ENCODE measurements at regions not wholly inside any gene's neighbourhood (a gene's known extent, or its start where the extent isn't known, plus 50 kb on each side); places are given as distances from the start of the nearest gene placed in this dataset.

GRCh38 chr13:111403266-111403665, 82.8 kb downstream of the TEX29 start:
- TF ChIP-seq CTCF (IDR thresholded peaks at IDR 0.05) (no peak), POLR2A (IDR thresholded peaks at IDR 0.05) (no peak)
